Erythroblast (primary cell): ENCODE measurements at regions not wholly inside any gene's neighbourhood (a gene's known extent, or its start where the extent isn't known, plus 50 kb on each side); places are given as distances from the start of the nearest gene placed in this dataset.

Experiments
- DNase-seq, 2 experiments: peaks; one replicate each; lab custom pipeline; 2025; lab: John Stamatoyannopoulos, UW
- GATA1 ChIP-seq: IDR thresholded peaks from 2 replicates; pipeline ENCODE4 v1.6.1; 2011; ENCODE audit warnings: low read depth, mild to moderate bottlenecking, control low read depth, low read length, moderate library complexity
- POLR2A ChIP-seq: IDR thresholded peaks from 2 replicates; pipeline ENCODE4 v1.6.1; 2011; ENCODE audit warnings: mild to moderate bottlenecking, low read length

- TF ChIP-seq GATA1 (no peak), POLR2A (no peak)
- no peak for DNase-seq
Observed at GRCh38 chr1:11413986-11414391, 65.0 kb upstream of the DISP3 start.

GRCh38 chr1:11414926-11415538 lies 63.9 kb upstream of the DISP3 start:
- DNase-seq = no peak
- no peak for TF ChIP-seq POLR2A

GRCh38 chr1:11417162-11417561 lies 61.8 kb upstream of the DISP3 start:
- TF ChIP-seq GATA1 (no peak), POLR2A (no peak)
- DNase-seq = no peak

- no peak for DNase-seq
- TF ChIP-seq POLR2A = no peak
- TF ChIP-seq GATA1 = no peak
Observed at GRCh38 chr1:11418056-11418455, 60.9 kb upstream of the DISP3 start.

GRCh38 chr1:11421443-11421842 lies 57.5 kb upstream of the DISP3 start:
- no peak for DNase-seq
- no peak for TF ChIP-seq POLR2A
- TF ChIP-seq GATA1 = no peak

- no peak for TF ChIP-seq GATA1
- TF ChIP-seq POLR2A = no peak
- DNase-seq = no peak
Observed at GRCh38 chr1:11422686-11423085, 56.3 kb upstream of the DISP3 start.

- no peak for DNase-seq
- no peak for TF ChIP-seq GATA1
- TF ChIP-seq POLR2A = no peak
Observed at GRCh38 chr1:11426617-11427016, 52.3 kb upstream of the DISP3 start.

- TF ChIP-seq POLR2A (no peak), GATA1 (no peak)
- DNase-seq = no peak
Observed at GRCh38 chr1:11428789-11429188, 50.2 kb upstream of the DISP3 start.
